CD4-positive, alpha-beta T cell treated with Interleukin-6 for 4 hours (primary cell): ENCODE measurements at regions not wholly inside any gene's neighbourhood (a gene's known extent, or its start where the extent isn't known, plus 50 kb on each side); places are given as distances from the start of the nearest gene placed in this dataset.

Experiments used
- DNase-seq: peaks from one replicate; pipeline ENCODE4 v3.0.0-alpha.2; 2020; ENCODE audit warnings: mixed read lengths

DNA sequence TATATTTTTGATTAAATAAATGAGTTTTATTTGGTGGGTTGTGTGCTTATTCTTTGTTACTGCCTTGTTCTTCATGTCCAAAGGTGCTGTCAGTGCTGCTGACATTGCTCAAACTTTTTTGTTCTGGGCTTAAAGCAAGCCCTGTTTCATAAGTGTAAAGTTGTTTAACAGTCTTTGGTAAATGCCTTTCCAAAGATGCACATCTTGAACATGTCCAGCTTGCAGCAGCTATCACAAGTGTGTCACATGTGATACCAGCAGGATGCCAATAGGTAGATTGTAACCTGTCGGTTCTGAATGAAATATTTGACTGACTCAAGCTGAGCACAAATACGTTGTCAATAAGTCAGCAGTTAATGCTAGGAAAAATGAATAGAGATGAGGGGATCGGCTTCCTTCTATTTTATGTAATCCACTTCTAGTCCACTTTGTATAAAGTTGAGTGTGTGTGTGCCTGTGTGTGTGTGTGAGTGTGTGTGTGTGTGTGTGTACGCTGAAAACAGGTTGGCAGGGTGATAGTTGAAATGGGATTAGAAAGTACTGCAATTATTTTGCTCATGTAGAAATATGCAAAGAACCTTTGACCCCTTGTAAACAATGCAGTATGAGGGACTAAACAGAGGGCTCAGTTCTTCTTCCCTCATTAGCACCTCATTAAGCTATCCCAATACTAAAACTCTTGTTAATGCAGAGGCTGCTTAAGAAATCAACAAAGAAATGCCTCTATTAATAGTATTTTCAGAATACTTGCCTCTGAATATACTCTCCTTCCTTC is 986.5 kb downstream of the TUSC7 start:
- DNase-seq: no peak

DNA sequence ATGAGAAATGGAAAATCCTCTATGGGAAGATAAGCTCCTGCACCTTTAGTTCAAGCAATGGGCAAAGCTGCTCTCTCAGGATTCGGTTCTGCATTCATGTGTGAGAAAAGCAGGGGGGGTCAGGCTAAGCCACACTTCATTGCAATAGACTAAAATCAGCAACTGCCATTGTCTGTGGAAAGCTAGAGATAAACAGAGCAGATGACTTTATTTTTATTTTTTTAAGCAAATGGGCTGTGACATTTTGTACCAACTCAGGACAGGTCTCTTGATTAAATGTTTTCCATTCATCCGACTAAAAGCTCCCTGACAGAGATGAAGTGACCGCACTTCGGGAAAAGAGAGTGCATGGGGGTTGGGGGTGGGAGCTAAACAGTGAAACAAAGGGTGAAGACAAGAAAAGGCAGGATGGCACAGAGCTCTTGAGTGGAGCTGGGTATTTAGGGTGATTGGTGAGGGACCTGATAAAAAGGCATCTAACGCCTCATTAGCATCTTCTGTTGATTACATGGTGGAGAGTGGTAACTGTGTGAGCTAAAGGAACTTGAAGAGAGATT is 987.4 kb downstream of the TUSC7 start:
- DNase-seq: no peak

DNA sequence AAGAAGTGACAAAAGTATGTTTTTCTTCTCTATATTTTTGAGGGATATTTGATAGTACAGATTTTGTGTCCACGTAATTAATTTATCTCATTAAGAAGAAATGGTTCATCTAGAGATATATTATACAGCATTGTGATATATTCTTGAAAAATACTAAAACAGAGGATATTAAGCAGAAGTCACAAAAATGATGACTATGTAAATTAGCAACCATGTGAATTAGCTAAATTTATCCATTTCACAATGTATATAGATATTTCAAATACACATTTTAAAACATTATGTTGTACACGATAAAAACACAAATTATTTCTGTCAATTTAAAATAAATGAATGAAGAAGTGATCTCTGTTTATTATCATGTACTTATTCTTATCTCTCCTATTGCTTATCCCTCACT is 989.5 kb downstream of the TUSC7 start:
- no peak for DNase-seq

DNA sequence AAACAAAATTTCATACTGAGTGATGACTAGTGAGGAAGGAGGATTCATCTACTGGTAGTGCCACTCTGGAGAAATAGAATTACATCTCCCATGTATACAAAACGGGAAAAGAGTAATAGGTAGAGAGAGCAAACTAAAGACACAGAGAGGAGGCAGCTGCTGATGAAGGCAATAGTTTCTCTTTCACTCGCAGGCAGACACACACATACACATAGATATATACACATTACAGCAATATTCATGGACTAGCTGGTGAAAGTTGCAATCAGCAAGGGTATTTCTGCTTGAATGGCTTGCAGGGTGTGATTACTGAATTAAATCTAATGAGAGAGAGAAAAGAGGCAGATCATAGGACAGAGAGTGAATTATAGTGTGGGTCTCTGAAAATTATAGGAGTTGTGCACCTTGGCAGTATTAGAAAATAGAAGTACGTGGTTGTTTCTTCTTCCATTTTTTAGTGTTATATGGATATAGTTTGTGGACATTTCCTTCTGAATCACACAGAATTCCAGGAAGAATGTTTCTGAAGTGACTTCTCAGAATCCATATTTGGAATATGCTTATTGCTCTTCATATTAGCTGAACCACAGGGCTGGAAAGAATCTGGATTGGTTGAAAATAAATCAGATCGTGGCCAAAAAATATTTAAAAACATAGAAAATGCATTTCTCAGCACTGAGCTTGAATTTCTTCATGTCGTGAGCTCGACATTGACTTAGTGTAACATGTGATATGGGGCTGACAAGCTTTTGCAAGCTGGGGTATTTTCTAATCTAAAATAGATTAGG is 991.2 kb downstream of the TUSC7 start:
- DNase-seq: no peak

DNA sequence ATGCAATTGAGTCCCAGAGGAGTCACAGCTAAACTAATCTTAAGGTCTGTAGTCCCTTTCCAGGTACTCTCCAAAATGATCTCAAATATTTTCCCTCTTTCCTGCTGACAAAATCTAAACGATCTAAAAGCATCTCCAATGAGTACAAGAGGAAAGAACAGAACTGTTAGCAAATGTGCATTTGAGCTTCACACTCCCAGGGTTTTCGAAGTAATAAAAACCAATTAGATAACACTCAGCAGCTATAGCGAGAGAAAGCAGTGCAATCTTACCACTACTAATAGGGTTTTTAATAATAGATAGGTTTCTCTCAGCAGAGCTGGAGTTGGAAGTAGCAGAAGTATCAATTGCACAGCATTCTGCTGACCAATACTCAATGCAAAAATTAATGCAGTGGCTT is 995.4 kb downstream of the TUSC7 start:
- no peak for DNase-seq

DNA sequence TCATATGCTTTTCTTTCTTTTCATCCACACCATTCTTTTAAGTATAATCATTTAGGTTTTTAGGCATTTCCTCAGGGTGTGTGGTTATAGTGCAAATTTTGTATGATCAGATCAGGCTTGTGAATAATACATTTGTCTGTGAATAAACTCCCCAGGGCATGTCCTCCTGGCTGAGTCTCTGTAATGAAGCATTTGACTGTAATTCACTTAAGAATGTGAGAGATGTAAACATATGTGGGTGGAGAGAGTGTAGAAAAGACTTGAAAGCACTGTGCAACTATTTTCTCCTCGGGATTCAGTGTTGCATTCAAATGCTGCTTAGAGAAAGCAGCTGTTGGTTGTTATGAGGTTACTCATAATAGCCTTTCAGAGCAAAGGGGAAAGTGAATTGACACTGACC is 996.5 kb downstream of the TUSC7 start:
- no peak for DNase-seq

DNA sequence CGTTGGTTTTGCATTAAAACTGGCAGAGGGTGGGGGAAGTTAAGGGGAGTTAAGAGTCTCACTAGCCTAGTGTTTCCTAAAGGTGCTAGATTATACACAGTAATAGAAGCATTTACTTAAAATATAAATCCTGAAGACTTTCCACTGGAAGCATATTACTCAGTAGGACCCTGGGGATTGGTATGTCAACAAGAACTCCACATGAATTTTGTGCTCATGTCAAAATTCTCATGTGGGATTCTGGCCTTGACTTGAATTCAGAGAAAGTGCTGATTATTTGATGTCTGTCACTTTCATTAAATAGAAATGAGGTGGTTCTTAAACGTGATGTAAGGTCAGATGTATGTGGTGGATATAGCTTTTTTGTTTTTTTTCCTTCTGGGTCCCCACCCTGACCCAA is 997.2 kb downstream of the TUSC7 start:
- DNase-seq: no peak

DNA sequence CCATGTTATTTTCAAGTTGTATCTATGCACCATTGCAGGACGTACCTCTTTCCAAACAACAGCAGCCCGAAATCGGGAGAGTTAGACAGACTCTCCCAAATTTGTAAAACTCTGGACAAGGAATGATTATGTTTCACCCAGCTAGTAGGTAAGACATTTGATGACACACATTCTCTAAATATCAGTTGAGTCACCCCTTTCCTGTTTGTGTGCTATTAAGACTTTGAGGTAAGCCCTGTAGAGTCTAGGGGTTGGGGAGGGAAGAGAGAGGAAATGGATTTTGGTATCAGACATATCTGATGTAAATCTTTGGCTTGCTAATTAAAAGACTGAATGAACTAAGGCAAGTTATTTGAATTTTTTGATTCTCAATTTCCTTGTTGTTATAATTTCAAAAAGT is 999.0 kb downstream of the TUSC7 start:
- no peak for DNase-seq

DNA sequence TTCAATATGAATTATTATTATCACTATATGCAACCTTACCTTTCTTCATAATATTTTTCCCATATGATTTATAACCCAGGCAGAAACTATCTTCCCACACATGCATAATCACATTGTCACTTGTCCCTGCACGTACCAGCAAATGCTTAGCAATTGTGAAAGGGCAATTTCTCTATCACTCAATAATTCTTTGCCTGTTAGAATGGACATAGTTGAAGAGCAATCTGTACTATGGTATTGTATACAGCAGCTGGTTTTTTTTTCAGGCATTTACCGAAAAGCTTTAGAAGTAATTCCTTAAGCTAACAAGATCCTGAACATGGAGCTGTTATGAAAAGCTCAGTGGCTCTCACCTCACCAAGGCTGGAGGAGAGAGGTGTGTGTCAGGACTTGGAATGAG is 999.5 kb downstream of the TUSC7 start:
- DNase-seq: no peak

DNA sequence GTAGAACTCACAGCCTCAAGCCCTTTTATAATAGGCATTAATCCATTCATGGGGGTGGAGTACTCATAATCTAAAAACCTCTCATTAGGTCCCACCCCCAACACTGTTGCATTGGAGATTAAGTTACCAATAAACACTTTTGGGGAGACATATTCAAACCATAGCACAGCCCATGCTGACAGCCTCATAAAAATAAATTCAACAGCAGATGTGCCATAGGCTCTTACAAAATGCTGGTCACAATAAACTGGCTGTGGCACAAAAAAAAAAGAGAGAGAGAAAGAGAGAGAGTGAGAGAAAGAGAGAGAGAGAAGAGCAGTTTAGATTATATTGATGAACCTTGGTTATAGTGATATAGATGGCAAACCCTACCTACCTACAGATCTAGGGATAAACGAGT is 1000.9 kb downstream of the TUSC7 start:
- DNase-seq: no peak

DNA sequence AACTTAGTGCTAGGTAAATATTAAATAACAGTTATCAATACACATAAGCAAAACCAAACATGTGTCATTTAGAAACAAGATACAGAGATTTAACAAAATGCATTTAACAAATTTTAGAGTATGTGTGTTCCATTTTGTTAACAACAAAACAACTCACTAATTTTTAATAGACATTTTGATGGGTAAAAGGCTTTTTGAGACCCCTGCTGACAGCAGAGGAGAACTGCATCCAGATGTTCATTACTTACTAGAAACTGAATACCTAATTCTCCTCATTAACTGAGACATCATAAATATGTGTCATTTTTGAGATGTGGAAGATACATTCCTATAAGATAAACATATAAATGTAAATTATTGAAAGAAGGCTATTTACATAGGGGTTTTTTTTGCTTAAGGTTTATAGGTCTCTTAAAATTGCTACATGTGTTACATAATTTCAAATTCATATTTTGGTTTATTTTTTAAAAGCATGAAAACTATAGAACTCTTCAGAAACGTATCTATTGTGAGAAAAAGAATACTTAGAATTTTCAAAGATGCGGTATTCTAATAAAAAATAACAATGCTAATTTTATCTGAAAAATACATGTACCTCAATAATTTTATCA is 1009.8 kb downstream of the TUSC7 start:
- DNase-seq: no peak

DNA sequence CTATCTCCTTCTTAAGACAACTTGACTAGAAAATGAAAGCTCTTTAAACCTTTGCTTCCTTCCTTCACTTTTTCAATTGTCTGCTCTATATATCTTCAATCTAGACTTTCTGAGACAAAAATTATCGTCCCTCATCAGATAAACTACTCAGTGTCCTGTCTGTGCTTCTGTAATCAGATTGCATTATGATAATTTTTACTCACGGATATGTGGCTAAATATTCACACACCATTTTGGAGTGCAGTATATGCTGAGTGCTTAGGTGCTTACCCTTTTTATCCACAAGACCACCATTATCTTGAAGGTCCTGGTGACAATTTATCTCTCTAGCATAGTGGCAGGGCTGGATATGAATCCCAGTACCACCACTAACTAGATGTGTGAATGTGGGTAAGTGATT is 1012.3 kb downstream of the TUSC7 start:
- no peak for DNase-seq

DNA sequence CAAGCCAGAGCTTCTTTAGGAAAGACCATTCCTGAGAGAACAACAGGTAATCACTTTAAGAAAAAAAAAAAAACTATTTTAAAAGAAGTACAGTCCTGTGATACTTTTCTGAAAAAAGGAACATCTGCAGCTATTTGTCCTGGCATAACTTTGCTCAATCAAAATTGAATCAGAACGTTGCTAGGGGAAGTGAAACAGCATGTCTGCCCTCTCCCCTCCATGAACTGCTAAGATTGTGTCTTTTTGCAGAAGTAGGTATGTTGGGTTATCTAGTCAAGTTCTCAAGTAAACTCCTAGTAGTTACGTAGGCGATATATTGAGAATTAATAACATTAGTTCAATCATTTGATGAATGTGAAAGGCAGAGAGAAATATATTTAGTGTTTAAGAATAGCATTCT is 1013.3 kb downstream of the TUSC7 start:
- no peak for DNase-seq

DNA sequence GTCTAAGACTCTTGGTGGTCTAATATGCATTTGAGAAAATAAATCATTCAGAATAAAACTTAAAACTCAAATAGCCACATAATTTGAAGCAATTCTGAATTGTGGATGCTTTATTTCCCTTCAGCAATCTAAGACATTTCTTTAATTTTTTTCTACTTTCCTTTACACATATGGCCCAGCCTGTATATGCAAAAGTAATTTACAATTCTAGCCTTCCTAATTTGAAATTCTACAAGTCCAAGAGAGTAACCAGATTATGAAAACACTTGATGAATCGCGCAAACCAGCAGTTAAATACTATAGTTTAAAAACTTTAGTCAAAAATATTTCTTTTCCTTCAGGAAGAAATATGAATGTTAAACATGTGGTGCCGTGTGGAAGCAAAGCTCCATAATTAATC is 1014.2 kb downstream of the TUSC7 start:
- DNase-seq: no peak

DNA sequence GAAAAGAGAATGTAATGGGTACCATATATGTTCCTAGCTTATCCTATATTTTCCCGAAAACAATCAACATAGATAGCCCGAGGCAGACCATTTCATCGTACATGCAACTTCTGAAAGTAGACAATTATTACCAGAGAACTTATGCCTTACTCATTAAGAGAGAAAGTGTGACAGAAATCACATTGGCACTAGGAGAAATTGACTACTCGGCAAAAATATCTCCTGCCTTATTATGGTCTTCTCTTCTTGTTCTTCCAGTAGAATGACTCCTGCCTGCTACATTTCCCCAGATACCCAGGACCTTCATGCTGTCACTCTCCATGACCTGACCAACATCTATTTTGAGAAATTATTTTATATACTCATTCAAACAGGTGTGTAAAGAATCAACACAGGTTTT is 1015.7 kb downstream of the TUSC7 start:
- DNase-seq: no peak

DNA sequence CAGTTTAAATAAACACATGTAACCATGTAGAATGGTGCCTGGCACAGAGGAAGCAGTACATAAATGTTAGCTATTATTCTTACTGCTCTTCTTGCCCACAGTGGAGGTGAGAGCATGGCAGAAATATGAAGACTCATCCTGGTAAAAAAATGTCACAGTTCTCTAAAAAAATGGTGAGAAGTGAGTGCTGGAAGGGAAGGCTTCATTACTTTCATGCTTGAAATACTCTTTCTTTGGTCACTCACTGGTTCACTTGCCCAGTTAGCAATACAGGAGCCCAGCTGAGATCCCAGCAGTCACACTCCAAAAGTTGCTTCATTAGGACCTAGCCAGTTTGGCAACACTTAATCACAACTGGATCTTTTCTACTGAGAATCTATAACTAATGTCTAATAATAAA is 1017.2 kb downstream of the TUSC7 start:
- DNase-seq: no peak

DNA sequence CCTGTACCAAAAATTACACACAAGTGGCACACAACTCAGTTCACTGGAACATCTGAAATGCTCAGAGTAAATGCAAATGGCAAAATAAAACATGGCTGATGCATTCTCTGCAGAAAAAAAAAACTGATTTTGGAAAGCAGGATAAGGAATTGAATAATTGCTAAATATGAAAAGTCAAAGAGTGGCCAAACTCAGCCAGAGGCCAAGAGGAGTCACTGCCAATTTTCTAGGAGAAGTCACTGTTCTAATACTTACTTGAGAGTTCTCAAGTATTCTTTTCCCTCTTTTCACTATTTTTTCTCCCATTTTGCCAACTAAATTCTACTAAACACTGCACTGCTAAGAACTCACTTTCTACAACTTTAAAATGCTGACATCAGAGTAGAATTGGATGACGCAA is 1018.6 kb downstream of the TUSC7 start:
- DNase-seq: no peak

DNA sequence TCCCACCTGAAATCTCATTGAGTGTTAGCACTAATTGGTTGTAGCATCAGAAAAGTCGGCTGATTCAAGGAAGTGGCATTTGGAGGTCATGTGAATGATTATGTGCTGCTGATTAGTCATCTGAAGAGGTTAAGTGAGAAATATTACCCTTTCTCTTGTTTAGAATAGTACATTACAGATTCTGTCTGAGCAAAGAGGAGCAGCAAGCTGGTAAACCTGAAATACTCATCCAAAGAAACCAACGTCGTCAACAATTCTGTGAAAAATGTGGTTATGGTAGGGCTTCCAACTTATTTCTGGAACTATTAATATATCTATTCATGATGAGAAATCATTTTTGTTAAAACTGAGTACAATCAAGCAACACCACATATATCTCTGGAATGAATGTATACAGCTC is 1024.9 kb downstream of the TUSC7 start:
- DNase-seq: no peak

DNA sequence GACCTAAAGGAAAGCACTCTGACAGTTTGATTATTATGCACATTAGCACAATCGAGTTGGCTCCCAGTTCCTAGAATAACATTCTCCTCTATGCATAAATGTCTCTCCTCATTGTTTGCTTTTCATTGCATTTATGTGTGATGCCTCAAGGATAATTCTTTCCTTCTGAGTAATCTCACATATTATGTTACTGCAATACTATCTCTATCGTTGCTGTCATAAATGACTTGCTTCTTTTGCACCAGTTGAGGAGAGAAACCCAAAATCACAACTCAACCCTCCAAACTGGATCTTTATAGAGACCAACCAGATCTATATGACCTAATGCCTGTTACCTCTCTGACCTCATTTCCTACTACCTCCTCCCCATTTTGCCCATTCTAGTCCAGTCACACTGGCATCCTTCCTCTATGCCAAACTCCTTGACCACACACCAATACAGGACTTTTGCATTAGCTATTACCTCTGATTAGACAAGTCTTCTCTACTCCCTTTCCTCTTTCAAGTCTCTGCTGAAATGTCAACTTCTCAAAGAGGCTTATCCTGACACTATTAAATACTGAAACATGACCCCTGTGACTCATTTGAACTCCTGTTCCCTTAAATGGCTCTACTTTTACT is 1026.0 kb downstream of the TUSC7 start:
- DNase-seq: no peak

DNA sequence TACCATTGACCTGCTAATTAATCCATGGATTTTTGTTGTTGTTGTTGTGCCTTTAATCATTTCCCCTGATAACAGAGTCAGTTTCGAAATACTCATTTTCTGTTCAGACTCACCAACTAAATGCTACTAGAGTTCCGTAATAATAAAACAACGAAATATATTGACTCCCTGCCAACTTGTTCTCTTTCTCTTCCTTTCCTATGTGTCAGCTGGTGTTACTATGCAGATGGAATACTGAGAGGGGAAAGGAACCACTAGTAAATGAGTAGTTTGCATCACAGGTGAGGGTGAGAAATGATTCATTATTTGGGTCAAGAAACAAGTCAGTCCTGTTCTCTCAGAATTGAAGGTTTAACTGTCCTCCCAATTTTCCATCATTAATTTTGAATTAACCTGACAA is 1027.3 kb downstream of the TUSC7 start:
- no peak for DNase-seq

DNA sequence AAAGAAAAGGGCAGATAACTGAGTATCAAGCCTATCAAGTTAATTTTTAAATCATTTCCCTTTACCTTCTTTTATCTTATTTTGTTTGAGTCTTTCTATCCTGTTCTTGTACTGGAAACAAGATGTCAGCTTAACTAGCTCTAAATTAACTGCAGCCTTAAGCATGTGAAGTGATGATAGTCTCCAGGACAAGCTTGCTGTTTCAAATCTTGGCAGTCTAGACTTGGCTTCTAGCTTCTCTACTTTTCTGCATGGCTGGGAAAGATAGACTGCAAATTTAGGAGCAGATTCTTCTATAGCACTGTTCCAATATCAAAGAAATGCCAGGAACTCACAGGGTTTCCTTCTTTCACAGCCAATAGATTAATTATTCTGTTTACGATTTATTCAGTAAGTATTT is 1034.4 kb downstream of the TUSC7 start:
- no peak for DNase-seq

DNA sequence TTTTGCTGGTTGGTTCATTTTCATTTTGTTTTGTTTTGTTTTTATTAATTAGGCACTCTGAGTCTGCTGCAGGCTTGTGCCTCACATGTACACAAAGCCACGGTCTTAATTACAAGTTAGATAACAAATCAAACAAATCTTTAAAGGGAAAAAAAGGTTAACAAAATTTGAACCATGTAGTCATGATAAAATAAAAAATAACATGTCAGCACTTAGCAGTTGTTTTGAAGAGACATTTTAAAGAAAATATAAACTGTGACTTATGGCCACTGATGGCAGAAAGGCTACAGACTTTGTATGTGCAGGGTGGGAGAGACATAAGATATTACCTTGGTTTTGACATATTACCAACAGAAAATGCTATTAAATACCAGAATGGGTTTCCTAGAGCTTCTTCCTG is 1035.4 kb downstream of the TUSC7 start:
- DNase-seq: no peak

DNA sequence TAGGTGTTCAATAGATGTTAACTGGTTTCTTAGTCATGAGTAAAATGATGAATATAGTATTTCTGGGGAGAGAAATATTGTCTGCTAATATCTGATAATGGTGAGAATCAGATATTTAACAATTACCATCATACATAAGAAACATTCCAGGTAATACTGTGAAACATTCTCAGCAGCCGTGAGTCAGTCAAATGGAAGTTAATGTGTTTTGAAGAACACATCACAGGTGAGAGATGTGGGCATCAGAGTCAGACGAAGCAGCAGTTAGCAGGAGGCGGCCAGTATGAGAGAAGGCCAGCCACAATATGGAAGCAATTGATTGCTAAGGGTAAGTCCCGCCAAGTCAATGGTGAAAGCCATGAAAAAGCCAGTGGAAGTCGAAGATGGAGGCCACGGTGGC is 1035.9 kb downstream of the TUSC7 start:
- DNase-seq: no peak
